Choroid plexus epithelial cell (primary cell): ENCODE measurements at regions not wholly inside any gene's neighbourhood (a gene's known extent, or its start where the extent isn't known, plus 50 kb on each side); places are given as distances from the start of the nearest gene placed in this dataset.

Experiments
- DNase-seq: peaks from one replicate; pipeline ENCODE4 v3.0.0-alpha.2; 2010; ENCODE audit warnings: low read depth
- H3K4me3 ChIP-seq: 2 replicates; pipeline ENCODE4 v1.5.1; 2011; ENCODE audit warnings: low read depth, mild to moderate bottlenecking, control low read depth, low read length, moderate library complexity
- CTCF ChIP-seq: conservative IDR thresholded peaks from 2 replicates; pipeline ENCODE4 v1.5.1; 2011; ENCODE audit warnings: low read depth, mild to moderate bottlenecking, control low read depth, inconsistent platforms, low read length, moderate library complexity

- no peak overlapping the region for H3K4me3 ChIP-seq
- TF ChIP-seq CTCF: no peak
- no peak for DNase-seq
These were observed 792.2 kb downstream of the PLOD2 start for GRCh38 chr3:145368748-145369147.

GRCh38 chr3:145370870-145371269, 790.1 kb downstream of the PLOD2 start:
- no peak overlapping the region for H3K4me3 ChIP-seq
- TF ChIP-seq CTCF: no peak
- no peak for DNase-seq

GRCh38 chr3:145377301-145377700, 783.7 kb downstream of the PLOD2 start:
- no peak for DNase-seq
- TF ChIP-seq CTCF: no peak
- no peak overlapping the region for H3K4me3 ChIP-seq

- TF ChIP-seq CTCF: no peak
- H3K4me3 ChIP-seq: no peak overlapping the region
- no peak for DNase-seq
These were observed 777.6 kb downstream of the PLOD2 start for GRCh38 chr3:145383416-145383815.

- no peak for DNase-seq
- H3K4me3 ChIP-seq: no peak overlapping the region
These were observed 776.7 kb downstream of the PLOD2 start for GRCh38 chr3:145384307-145384706.

GRCh38 chr3:145387211-145387610, 773.8 kb downstream of the PLOD2 start:
- no peak for TF ChIP-seq CTCF
- no peak for DNase-seq
- no peak overlapping the region for H3K4me3 ChIP-seq

More at GRCh38 chr3:145384307-145384706, 776.7 kb downstream of the PLOD2 start:
- TF ChIP-seq CTCF: no peak

GRCh38 chr3:145395421-145395820, 765.6 kb downstream of the PLOD2 start:
- no peak overlapping the region for H3K4me3 ChIP-seq
- TF ChIP-seq CTCF: no peak
- no peak for DNase-seq
